KOPT-K1 (cell line): ENCODE measurements at regions not wholly inside any gene's neighbourhood (a gene's known extent, or its start where the extent isn't known, plus 50 kb on each side); places are given as distances from the start of the nearest gene placed in this dataset.

Experiments used
- H3K27ac ChIP-seq: fragments of 200-600 bp; sonication (generic); 2 replicates; pipeline ENCODE4 v1.5.1; 2016; ENCODE audit warnings: antibody characterized with exemption, mild to moderate bottlenecking, low read depth, low read length; ENCODE audit not compliant: poor library complexity, severe bottlenecking
- H3K36me3 ChIP-seq: fragments of 200-600 bp; sonication (generic); 2 replicates; pipeline ENCODE4 v1.5.1; 2017; ENCODE audit warnings: antibody characterized with exemption, mild to moderate bottlenecking, low read length, moderate library complexity; ENCODE audit not compliant: insufficient read depth
- H3K9me3 ChIP-seq: fragments of 200-600 bp; sonication (generic); 2 replicates; pipeline ENCODE4 v1.5.1; 2017; ENCODE audit warnings: antibody characterized with exemption, low read length, mild to moderate bottlenecking; ENCODE audit not compliant: insufficient read depth, poor library complexity, severe bottlenecking

GRCh38 chr4:180652533-180652932 is 1590.7 kb upstream of the TENM3 start:
- H3K27ac ChIP-seq = no peak overlapping the region

GRCh38 chr4:180655886-180656285 is 1587.3 kb upstream of the TENM3 start:
- Histone ChIP-seq H3K9me3 (no peaks in the 10 kb centered on the region), H3K36me3 (no peaks in the 10 kb centered on the region), H3K27ac (no peak overlapping the region)

More at GRCh38 chr4:180652533-180652932, 1590.7 kb upstream of the TENM3 start:
- Histone ChIP-seq H3K36me3 (no peaks in the 10 kb centered on the region), H3K9me3 (no peaks in the 10 kb centered on the region)

DNA sequence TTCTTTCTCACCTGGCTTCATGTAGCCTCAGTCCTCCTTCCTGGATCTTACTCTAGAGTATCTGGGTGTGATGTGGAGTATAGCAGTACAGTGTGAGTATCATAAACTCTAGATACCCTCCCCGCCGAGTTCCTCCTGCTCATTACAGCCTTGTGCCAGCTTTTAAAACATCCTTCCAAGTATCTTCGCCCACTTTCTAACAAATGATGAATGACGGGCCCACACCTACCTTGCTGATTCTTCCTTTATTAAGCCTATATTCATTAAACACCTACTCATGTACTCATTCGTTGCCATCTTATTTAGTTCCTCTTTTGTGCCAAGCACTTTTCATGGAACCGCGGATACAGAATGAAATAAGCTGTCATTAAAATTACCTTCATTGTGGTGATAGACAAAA is 1585.3 kb upstream of the TENM3 start:
- Histone ChIP-seq H3K36me3 (no peaks in the 10 kb centered on the region), H3K27ac (no peak overlapping the region), H3K9me3 (no peaks in the 10 kb centered on the region)

- H3K27ac ChIP-seq = no peak overlapping the region
- H3K9me3 ChIP-seq = no peaks in the 10 kb centered on the region
- H3K36me3 ChIP-seq = no peaks in the 10 kb centered on the region
These were observed 1578.3 kb upstream of the TENM3 start for GRCh38 chr4:180664766-180665368.

GRCh38 chr4:180665481-180665880 is 1577.7 kb upstream of the TENM3 start:
- no peaks in the 10 kb centered on the region for H3K9me3 ChIP-seq
- H3K27ac ChIP-seq = no peak overlapping the region
- no peaks in the 10 kb centered on the region for H3K36me3 ChIP-seq

GRCh38 chr4:180665994-180666824 is 1577.0 kb upstream of the TENM3 start:
- Histone ChIP-seq H3K9me3 (no peaks in the 10 kb centered on the region), H3K36me3 (no peaks in the 10 kb centered on the region), H3K27ac (no peak overlapping the region)

DNA sequence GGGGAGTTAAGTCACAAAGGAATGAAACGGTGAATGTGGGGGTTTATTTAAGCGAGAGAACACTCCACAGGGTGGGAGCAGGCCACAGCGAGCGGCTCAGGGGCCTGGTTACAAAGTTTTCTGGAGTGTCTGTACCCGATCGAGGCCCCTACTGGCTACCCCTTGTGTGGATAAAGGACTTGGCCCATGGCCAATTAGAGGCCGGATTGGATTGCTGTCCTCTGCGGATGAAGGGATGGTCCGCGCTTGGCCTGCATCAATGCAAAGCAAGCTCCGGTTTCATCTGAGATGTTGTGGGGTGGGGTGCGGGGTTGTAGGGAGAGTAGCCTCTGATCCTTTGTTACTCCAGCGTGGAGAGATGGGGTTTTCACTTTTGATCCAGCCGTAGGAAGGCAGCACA is 1574.5 kb upstream of the TENM3 start:
- Histone ChIP-seq H3K27ac (no peak overlapping the region), H3K9me3 (no peaks in the 10 kb centered on the region), H3K36me3 (no peaks in the 10 kb centered on the region)

DNA sequence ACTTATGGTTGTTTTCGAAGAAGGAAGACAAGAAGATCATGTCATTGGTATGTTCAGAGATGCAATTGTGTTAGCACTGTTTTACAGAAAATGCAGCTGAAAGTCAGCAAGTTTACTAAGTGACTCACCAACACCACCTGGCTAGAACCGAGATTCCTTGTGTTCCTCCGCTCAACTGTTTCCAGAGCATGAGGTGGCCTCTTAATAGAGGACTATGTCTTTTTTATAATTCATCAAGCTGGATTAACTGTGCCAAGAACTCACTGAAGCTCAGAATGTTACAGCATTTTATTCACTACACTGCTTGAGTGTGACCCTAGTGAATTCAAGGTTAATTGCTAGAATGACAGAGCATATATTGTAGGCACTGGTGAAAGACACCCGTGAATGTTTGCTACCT is 1573.5 kb upstream of the TENM3 start:
- Histone ChIP-seq H3K27ac (no peak overlapping the region), H3K9me3 (no peaks in the 10 kb centered on the region), H3K36me3 (no peaks in the 10 kb centered on the region)

DNA sequence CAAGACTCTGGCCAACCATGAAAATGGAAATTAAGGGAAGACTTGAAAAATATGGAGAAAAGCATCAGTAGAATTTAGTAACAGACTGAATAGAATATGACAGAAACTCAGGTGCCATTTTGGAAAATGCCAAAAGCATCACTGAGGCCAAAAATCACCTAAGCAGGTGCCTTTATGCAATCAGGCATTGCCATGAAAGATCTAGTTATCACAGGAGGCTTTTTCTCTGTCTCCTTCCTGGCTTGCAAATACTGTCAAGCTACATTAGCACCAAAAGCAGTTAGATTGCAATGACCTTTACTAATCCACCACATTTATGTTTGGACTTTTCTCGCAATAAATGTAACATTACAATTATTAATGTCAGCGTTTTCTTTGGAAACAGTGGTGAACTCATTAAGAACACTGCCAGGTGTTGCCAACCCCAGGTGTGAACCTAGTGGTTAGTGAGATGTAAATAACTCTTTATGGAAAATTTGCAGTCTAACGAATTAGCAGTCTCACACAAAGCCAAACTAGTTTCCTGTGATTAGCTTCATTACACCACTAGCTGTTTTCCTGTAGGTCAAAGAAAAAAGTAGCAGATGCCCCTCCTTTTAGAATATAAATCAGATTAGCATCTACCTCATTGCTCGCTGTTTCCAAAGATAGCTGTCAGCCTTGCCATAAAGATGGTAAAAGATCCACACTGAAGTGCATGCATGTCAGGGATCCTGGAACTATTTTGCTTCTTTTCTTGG is 1568.4 kb upstream of the TENM3 start:
- Histone ChIP-seq H3K27ac (no peak overlapping the region), H3K36me3 (no peaks in the 10 kb centered on the region), H3K9me3 (no peaks in the 10 kb centered on the region)

DNA sequence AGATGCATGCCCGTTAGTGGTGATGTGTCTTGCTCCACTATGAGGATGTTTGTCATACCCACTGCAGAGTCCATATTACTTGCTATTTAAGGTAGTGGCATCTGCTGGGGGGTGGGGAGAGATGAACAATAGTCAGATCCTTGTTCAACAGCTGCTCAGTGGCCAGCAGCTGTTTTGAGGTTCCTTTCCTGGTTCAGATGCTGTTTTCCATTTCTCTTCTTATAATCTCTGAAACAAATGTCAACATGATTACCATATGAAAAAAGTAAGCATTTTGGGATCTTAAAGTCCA is 1567.9 kb upstream of the TENM3 start:
- H3K36me3 ChIP-seq = no peaks in the 10 kb centered on the region
- no peak overlapping the region for H3K27ac ChIP-seq
- no peaks in the 10 kb centered on the region for H3K9me3 ChIP-seq

GRCh38 chr4:180680305-180680704 is 1562.9 kb upstream of the TENM3 start:
- no peak overlapping the region for H3K27ac ChIP-seq
- no peaks in the 10 kb centered on the region for H3K36me3 ChIP-seq
- no peaks in the 10 kb centered on the region for H3K9me3 ChIP-seq

GRCh38 chr4:180682776-180683175 is 1560.4 kb upstream of the TENM3 start:
- Histone ChIP-seq H3K27ac (no peak overlapping the region), H3K9me3 (no peaks in the 10 kb centered on the region), H3K36me3 (no peaks in the 10 kb centered on the region)

DNA sequence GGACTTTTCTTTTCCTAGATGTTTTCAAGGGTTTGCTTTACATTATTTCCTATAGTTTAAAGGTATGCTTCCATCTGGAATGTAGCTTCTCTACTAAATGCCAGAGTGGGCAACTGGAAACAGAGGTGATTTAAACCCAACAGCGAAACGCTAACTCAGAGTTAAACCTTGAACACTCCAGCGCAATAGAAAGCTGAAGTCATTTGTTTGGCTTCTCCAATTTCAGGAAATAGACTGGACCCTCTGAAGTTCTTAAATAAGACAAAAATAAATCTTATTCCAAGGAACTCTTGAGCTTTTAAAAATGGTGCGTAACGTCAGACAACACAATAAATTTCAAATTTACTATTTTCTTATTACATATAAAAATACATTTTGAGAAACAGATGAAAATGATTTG is 1560.0 kb upstream of the TENM3 start:
- H3K9me3 ChIP-seq = no peaks in the 10 kb centered on the region
- H3K27ac ChIP-seq = no peak overlapping the region
- H3K36me3 ChIP-seq = no peaks in the 10 kb centered on the region

- Histone ChIP-seq H3K9me3 (no peaks in the 10 kb centered on the region), H3K36me3 (no peaks in the 10 kb centered on the region), H3K27ac (no peak overlapping the region)
These were observed 1554.7 kb upstream of the TENM3 start for GRCh38 chr4:180688480-180688879.

- Histone ChIP-seq H3K9me3 (no peaks in the 10 kb centered on the region), H3K36me3 (no peaks in the 10 kb centered on the region), H3K27ac (no peak overlapping the region)
These were observed 1548.3 kb upstream of the TENM3 start for GRCh38 chr4:180694875-180695274.
